Right cardiac atrium (tissue), 5 donors: ENCODE measurements at regions not wholly inside any gene's neighbourhood (a gene's known extent, or its start where the extent isn't known, plus 50 kb on each side); places are given as distances from the start of the nearest gene placed in this dataset.

Experiments used
- ATAC-seq, 2 donors: fragments of 200-7000 bp; cut with Tn5 transposase; one replicate each; pipeline versions ENCODE4 v1.8.0 to v1.9.1; 2020; ENCODE audit warnings: moderate library complexity in 2 of 2, mild to moderate bottlenecking in 1 of 2
- DNase-seq, 3 donors: peaks; one replicate each; pipeline ENCODE4 v3.0.0-alpha.2; 2020
- H3K27ac ChIP-seq: one replicate; pipeline ENCODE4 v1.5.1; 2013; ENCODE audit warnings: mild to moderate bottlenecking, low read length, control low read depth, moderate library complexity
- H3K27me3 ChIP-seq: one replicate; pipeline ENCODE4 v1.6.1; 2013; ENCODE audit not compliant: control insufficient read depth, insufficient read depth
- H3K4me1 ChIP-seq: one replicate; pipeline ENCODE4 v1.6.1; 2013; ENCODE audit warnings: low read length; ENCODE audit not compliant: control insufficient read depth, insufficient read depth
- H3K4me3 ChIP-seq: one replicate; pipeline ENCODE4 v1.5.1; 2013; ENCODE audit warnings: low read length, control low read depth
- H3K9me3 ChIP-seq: one replicate; pipeline ENCODE4 v1.6.1; 2013; ENCODE audit warnings: low read length; ENCODE audit not compliant: control insufficient read depth
- WGBS: extraction: QIAGEN DNeasy Blood & Tissue Kit; methylation state at CpG from one replicate; pipeline ENCODE4 v1.1.7; 2013; 5-methylcytosine and 5-hydroxymethylcytosine counted together
- intact Hi-C, 4 donors: fragments of 100-400 bp; cut with DNase I; formaldehyde crosslinking; loops; one replicate each; pipeline versions ENCODE4 v1.11.0 to v1.14.0; 2022 to 2023
- donor health status: healthy with polysubstance abuse.
- donor health status: DM: no; HTN: yes; CAD: no.
- donor health status: DM: no; HTN: no; CAD: no.
- donor health status: DM: no; HTN: yes; CAD: no; lungs with severe emphysema.
- donor health status: DM: yes; HTN: yes; CAD: no.

DNA sequence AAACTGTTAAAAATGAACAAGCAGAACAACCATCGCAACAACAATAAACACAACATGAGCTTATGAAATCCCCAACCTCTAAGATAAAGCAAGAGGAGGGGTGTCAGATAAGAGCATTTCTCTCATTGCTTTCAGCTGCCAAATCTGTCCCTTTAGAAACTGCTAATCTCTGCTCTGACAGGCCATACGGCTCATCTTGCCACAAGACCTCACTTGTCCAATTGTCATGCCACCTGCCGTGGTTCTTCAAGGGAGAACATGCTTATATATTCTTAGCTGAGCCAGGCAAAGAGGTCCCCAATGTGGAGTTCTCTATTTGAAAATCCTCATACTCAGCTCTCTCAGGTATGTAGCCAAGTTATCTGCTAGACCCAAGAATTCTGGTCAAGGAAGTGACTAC is 405.0 kb upstream of the TNC start:
- Histone ChIP-seq H3K9me3 (no peaks in the 10 kb centered on the region), H3K27me3 (no peaks in the 10 kb centered on the region), H3K27ac (no peak overlapping the region), H3K4me1 (peaks cover 2% of the 10 kb centered on the region), H3K4me3 (no peak overlapping the region)
- ATAC-seq (no peak), DNase-seq (no peak)
- intact Hi-C loops: loop anchor here in 2 of 4 donors (5.0 to 10.0 kb wide), 2 partner anchors 58 to 786 kb away; no protein-coding TSS in a partner anchor
- WGBS: 43% methylated on average over 3 of the region's 3 CpGs

DNA sequence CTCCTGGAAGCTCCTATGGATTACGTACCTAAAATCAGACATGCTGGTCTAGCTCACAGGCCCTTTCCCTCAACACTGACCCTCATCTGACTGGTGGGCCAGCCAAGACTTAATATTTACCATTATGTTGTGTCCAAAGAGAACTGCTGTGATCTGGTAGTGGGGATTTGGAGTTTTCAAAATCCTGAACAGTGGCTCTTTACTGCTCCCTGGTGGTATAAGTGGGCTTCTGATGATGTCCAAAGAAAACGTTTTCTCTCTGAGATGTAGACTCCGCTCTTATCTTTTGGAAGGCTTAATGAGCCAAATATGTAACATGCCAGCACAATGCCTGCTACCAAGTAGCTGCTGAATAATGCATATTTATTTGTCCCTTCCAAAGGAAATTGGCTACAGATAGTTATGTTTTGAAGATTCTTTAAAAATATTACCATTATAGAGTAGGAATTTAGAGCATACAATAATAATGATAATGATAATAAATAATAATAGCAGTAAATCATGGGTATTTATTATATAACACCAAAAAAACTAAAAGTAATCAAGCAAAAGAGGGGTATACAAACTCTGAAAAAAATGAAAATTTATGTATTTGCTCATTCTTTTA is 406.6 kb upstream of the TNC start:
- peak; percentile 76 to 80 for ATAC-seq
- intact Hi-C loops: loop anchor here in 2 of 4 donors (5.0 to 10.0 kb wide), 2 partner anchors 60 to 787 kb away; no protein-coding TSS in a partner anchor
- no peak for DNase-seq
- H3K27me3 ChIP-seq: no peaks in the 10 kb centered on the region
- no peaks in the 10 kb centered on the region for H3K9me3 ChIP-seq
- H3K27ac ChIP-seq: no peak overlapping the region
- 16% methylated on average over 3 of the region's 3 CpGs for WGBS
- no peak overlapping the region for H3K4me3 ChIP-seq
- H3K4me1 ChIP-seq: peaks cover 2% of the 10 kb centered on the region

DNA sequence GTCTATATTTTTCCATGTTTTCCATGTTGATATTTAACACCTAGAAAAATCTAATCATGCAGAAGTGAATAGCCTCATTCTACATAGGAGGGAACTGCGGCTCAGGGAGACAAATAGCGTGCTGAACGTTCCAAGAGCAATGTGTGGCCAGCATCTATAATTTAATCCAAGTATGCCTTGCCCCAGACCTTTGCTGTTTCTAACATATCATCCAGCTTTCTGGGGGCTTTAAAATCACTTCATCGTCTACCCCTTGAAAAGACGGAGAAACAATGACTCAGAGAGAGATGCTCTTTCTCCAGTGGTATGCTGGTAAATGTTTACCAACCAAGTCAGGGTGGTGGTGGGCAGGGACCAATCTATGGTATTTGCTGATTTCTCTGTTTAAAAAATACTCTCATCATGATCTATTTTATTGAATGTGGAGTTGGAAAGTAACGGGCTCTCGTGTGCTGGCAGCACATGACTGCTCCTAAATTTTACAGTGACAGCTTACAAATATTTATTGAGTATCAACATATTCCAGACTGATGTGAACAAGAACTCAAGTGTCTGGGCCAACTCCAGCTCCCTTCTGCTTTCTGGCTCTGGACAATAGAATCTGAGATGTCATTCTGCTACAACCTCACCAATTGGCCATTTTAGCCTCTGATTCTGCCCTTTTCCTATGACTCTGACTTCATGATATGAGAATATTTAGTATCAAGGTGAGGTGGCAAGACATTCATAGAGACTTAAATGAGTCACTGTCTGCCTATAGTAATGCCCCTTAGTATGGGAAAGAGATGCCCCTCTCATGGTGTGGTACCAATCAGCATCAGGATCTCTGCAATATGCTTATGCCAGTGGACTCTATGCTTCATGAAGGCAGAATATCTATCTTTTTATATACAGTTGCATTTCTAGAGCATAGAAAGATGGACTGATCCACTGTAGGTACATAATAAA is 407.4 kb upstream of the TNC start:
- Histone ChIP-seq H3K27ac (no peak overlapping the region), H3K4me1 (peaks cover 2% of the 10 kb centered on the region), H3K27me3 (no peaks in the 10 kb centered on the region), H3K9me3 (no peaks in the 10 kb centered on the region), H3K4me3 (no peak overlapping the region)
- intact Hi-C loops: loop anchor here in 1 of 4 donors (10.0 kb wide), 1 partner anchor 61 kb away; no protein-coding TSS in a partner anchor
- ATAC-seq (no peak), DNase-seq (no peak)
- WGBS: 59% methylated on average over 7 of the region's 7 CpGs

DNA sequence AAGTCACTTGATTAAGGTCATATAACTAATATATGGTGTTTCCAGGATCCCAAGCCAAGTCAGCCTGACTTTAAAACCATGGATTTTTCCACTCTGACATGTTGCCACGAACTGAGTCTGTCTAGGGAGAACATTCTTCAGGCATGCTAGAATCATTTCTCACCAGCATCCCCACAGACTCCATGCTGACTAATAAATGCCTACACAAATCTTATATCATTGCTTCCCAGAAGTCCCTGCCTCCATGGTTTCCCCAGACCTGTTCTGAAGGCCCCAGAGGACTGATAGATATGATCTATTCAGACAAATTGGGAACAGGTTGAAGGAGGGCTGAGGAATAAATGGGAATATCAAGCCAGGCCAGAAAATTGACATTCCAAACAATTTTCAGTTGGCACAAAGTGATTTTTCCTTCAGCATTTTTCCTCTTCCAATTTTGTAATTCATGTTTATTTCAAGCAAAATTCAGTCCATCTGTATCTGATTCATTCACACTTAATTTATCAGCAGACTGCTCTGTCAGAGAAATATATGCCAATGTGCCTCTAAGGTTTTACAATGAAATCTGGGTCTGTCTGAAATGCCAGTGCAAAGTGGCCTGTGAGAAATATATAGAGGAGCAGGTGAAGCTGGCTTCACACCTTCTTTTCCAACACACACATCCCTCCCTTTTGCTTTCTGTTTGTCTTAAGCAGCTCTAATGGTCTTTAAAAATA is 413.6 kb upstream of the TNC start:
- DNase-seq (no peak), ATAC-seq (peak; percentile 57 to 62)
- Histone ChIP-seq H3K4me1 (no peaks in the 10 kb centered on the region), H3K9me3 (no peaks in the 10 kb centered on the region), H3K4me3 (no peak overlapping the region), H3K27ac (no peak overlapping the region), H3K27me3 (no peaks in the 10 kb centered on the region)
- intact Hi-C loops: no loop called here
- WGBS: 45% methylated on average over 1 of the region's 1 CpG

DNA sequence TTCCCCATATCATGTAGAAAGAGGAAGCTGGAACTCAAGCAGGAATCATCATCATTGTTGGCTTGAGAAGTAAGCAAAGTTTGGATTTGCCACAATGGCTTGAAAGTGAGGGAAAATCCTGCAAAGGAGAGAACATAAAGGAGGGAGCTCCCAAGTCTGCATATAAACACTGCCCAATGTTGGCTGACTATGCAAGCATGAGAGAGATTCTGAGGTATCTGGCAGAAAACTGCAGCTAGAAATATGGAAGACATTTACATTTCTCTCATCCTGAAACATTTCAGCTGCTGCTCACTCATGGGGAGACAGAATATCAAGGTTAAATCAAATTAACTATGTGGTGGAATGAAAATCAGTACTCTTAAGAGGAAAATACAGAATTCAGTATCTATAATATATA is 415.6 kb upstream of the TNC start:
- Histone ChIP-seq H3K27ac (no peak overlapping the region), H3K4me1 (no peaks in the 10 kb centered on the region), H3K4me3 (no peak overlapping the region), H3K9me3 (no peaks in the 10 kb centered on the region), H3K27me3 (no peaks in the 10 kb centered on the region)
- intact Hi-C loops: no loop called here
- DNase-seq (no peak), ATAC-seq (no peak)

DNA sequence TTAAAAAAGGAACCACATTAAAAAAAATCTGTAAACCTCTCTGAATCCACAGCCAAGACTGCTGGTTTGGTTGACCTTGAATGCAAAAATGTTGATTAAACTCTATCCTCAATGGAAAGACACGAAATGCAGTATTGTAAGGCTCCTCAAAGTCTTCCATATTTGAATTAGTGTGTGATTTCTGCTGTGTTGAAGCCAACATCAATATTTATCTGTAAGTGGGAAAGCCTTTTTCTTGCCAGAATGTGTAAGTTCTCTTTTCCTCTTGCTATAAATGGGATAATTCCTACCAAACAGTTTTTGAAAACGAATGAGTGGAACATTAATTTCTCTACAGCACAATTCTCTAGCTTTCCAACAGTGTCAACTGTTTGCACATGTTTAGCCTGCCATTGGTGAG is 422.1 kb upstream of the TNC start:
- H3K27me3 ChIP-seq: no peaks in the 10 kb centered on the region
- ATAC-seq (no peak), DNase-seq (no peak)
- H3K4me1 ChIP-seq: no peaks in the 10 kb centered on the region
- intact Hi-C loops: no loop called here
- no peak overlapping the region for H3K27ac ChIP-seq
- 43% methylated on average over 2 of the region's 2 CpGs for WGBS
- no peak overlapping the region for H3K4me3 ChIP-seq
- no peaks in the 10 kb centered on the region for H3K9me3 ChIP-seq

DNA sequence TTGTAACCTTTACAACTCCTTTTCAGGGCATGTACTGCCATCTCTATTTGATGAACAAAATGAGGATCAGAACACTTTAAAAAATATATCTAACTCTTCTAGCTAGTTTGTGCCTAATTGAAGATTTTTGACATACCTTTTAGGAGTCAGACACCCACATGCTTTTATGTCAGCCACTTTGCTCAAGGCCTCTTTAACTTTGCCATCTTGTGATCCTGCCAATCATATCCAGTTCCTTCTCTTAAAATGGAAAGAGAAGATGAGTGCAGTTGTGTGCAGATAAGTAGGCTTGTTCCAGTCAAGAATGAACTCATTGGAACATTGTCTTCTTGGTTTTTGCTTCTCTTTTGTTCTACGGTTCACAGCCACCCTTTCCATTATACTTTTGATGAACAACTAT is 425.6 kb upstream of the TNC start:
- DNase-seq: no peak
- 85% methylated on average over 1 of the region's 1 CpG for WGBS
- intact Hi-C loops: no loop called here
- H3K27me3 ChIP-seq: no peaks in the 10 kb centered on the region
- H3K4me1 ChIP-seq: no peaks in the 10 kb centered on the region
- no peak overlapping the region for H3K27ac ChIP-seq
- ATAC-seq: no peak
- no peak overlapping the region for H3K4me3 ChIP-seq
- no peaks in the 10 kb centered on the region for H3K9me3 ChIP-seq

DNA sequence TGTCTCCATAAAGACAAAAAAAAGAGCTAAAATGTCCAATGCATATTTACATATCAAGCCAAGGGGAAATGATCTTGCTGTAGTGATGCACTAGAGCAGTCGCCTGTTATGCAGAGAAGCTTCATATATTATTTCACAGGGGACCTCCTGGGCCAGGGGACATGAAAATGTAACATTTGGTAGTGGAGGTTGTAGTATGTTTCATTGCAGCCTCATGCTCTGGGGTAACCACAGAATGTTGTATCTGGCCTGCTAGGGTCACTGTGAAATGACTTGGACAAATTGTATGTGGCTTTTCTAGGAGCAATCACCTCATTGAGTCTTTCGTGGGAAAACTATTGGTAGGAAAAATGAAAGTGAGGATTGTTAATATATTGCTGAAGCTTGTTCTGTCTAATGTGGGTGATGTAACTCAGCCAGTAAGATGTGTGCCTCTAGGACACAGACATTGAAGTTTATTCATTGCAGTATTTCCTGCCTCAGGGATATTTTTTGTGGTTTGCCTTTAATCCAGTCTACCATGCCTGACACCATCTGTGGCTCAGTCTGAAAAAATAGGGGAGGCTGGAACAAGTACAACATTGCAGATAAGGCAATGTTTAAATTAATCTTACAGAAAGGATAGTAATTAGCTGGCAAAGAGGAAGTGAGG is 430.8 kb upstream of the TNC start:
- ATAC-seq: no peak
- WGBS: 49% methylated on average over 2 of the region's 2 CpGs
- Histone ChIP-seq H3K4me3 (no peak overlapping the region), H3K27ac (no peak overlapping the region), H3K27me3 (no peaks in the 10 kb centered on the region), H3K4me1 (no peaks in the 10 kb centered on the region), H3K9me3 (no peaks in the 10 kb centered on the region)
- no peak for DNase-seq
- intact Hi-C loops: no loop called here

DNA sequence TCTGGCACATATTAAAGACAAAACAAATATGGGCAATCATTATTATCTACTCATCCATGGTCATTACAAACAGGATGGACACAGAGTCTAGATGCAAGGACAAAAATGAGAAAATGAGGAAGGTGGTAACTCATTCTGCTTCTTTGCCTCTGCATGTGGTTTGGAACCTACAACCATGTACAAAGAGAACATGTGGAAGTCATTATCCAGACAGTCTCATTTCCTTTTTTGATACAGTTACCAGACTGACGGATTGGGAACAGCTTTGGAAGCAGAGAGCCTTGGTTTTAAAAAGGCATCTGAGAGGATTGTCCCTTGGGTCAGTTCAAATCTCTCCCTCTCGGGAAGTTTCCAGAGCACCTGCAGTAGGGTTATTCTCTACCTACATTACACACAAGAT is 433.4 kb upstream of the TNC start:
- no peak for ATAC-seq
- 33% methylated on average over 2 of the region's 2 CpGs for WGBS

DNA sequence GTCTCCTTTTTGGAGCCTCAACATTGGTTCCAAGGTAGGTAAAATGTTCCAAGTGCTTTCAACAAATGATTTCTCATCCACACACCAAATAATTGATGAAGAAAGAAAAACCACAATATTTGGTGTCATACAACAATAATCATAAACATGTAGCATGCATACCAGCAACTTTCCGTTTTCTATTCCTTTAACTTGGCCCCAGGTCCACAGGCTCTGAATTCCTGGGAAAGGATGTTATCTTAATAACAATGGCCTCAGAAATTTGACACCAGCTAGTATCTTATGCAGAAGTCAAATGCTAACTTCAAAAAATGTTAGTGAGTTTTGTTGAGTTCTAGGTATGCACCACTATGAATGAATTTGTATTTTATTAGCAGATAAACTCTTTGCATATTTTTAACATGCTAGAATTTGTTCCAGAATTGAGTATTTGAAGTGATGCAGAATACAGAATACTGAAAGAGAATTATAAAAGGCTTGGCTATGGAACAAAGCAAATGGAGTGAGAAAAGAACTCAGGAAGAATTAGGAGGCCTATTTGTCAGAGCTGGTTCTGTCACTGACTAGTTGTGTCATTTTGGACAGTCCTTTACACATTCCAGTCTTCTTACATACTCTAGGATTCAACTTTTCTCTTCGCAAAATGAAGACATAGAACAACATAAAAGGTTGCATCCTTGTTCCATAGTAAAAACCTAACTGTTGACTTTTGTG is 435.3 kb upstream of the TNC start:
- Histone ChIP-seq H3K27me3 (no peaks in the 10 kb centered on the region), H3K27ac (no peak overlapping the region), H3K9me3 (peaks cover 2% of the 10 kb centered on the region), H3K4me3 (no peak overlapping the region), H3K4me1 (no peaks in the 10 kb centered on the region)
- WGBS: 68% methylated on average over 2 of the region's 2 CpGs
- DNase-seq (no peak), ATAC-seq (no peak)
- intact Hi-C loops: no loop called here

More for the DNA sequence above, 433.4 kb upstream of the TNC start:
- Histone ChIP-seq H3K9me3 (peaks cover 1% of the 10 kb centered on the region), H3K27me3 (no peaks in the 10 kb centered on the region), H3K4me1 (no peaks in the 10 kb centered on the region), H3K4me3 (no peak overlapping the region), H3K27ac (no peak overlapping the region)
- DNase-seq: no peak
- intact Hi-C loops: no loop called here
